NT2/D1 (cell line): ENCODE measurements at regions not wholly inside any gene's neighbourhood (a gene's known extent, or its start where the extent isn't known, plus 50 kb on each side); places are given as distances from the start of the nearest gene placed in this dataset.

Source experiments
- SUZ12 ChIP-seq: IDR thresholded peaks from 2 replicates; pipeline ENCODE4 v1.6.1; 2011; ENCODE audit not compliant: insufficient read length, insufficient read depth; ENCODE audit errors: extremely low read depth
- YY1 ChIP-seq: IDR thresholded peaks from 2 replicates; pipeline ENCODE4 v1.6.1; 2011; ENCODE audit not compliant: insufficient read length, insufficient read depth
- ZNF274 ChIP-seq: IDR thresholded peaks from 2 replicates; pipeline ENCODE4 v1.6.1; 2011; ENCODE audit warnings: mild to moderate bottlenecking, low read depth, low read length

DNA sequence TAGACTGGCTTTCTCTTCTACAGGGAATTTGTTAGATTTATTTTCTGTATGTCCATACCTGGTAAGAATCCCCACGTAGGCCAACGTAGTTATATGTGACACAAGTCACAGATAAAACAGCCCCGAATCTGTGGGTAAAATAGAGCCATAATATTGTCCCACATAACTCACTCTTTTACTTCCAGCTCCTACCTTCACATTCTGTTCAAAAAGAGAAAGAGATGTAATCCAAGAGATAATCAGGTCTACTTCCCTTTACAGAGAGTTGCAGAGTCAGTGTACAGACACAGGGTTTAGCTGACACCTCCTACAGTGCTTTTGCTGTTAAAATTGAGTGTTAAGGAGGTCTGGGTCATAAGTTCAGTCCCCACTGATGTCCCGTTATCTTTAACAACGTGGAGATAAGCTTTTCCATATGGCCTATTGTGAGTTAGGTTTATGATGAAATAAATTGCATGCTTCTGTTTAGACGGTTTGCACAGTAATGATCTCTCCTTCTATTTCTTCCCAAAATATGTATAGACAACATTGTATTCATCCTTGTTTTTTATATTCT lies 446.5 kb downstream of the ADAMTS20 start:
- TF ChIP-seq YY1: no peak
- TF ChIP-seq SUZ12: no peak
- TF ChIP-seq ZNF274: no peak
